BJ (cell line): ENCODE measurements at regions not wholly inside any gene's neighbourhood (a gene's known extent, or its start where the extent isn't known, plus 50 kb on each side); places are given as distances from the start of the nearest gene placed in this dataset.
"Not testable (repeated sequence)": the region's sequence is repeated elsewhere in the genome, so short reads cannot be mapped to it uniquely, and the experiment has no call there.

Experiments used
- CTCF ChIA-PET: fragments of 350-600 bp; formaldehyde crosslinking; extraction: SDS; loops from one replicate; lab custom pipeline; 2021; ENCODE audit warnings: antibody characterized with exemption, inconsistent platforms; lab: Yijun Ruan, JAX
- POLR2A ChIA-PET: fragments of 300-600 bp; sonication (Branson Sonifier 250); formaldehyde crosslinking; extraction: SDS; loops from one replicate; lab custom pipeline; 2021; ENCODE audit warnings: antibody characterized with exemption; lab: Charles Lee
- DNase-seq: peaks from one replicate; pipeline ENCODE4 v3.0.0-alpha.2; 2011; ENCODE audit warnings: low read depth
- H3K27me3 ChIP-seq: 2 replicates; pipeline ENCODE4 v1.6.0; 2011; ENCODE audit warnings: low read length; ENCODE audit not compliant: control insufficient read depth, insufficient read depth
- H3K36me3 ChIP-seq: 2 replicates; pipeline ENCODE4 v1.5.1; 2011; ENCODE audit warnings: low read length; ENCODE audit not compliant: control insufficient read depth, insufficient read depth
- H3K4me3 ChIP-seq: 2 replicates; pipeline ENCODE4 v1.5.1; 2011; ENCODE audit warnings: low read depth, mild to moderate bottlenecking, control low read depth, low read length
- TF ChIP-seq, protein P1 (sequence below): IDR thresholded peaks from 2 replicates; pipeline ENCODE4 v1.5.1; 2011; ENCODE audit warnings: low read depth, mild to moderate bottlenecking, control low read depth, inconsistent platforms, low read length, moderate library complexity; ENCODE audit not compliant: insufficient read depth

DNA sequence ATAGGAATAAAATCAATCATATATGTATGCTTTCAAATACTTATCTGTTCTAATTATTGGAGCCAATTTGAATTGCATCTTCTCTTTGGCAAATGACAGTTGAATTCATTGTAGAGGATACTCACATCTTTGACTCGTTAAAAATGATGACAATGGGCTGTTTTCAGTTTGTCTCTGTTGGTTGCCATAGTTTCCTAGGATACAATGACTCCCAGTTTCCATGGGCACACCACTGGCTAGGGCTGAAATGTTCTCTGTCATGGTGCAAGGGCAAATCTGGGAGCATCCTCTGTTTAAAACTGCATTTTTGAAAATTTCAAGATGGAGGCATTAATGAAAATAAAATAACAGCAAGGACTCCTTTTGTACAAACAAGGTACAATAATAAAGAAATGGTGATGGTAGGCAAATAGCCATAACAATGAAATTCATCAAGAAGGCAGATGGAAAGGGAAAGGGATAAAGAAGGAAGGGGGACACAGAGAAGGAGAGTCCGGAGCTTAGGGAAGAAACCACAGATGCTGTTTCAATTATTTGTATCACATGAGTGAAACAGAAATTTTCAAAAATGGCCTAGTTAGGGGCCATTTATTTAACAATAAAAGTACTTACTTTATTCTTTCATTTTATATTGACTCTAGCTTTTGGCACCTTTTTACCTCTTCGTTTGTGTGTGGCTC lies 378.8 kb upstream of the SEMA6A start:
- POLR2A ChIA-PET, result no interaction called here
- CTCF ChIA-PET, result no interaction called here
- no peaks in the 10 kb centered on the region for H3K36me3 ChIP-seq
- H3K4me3 ChIP-seq, result no peak overlapping the region
- H3K27me3 ChIP-seq, result no peaks in the 10 kb centered on the region
- DNase-seq, result no peak
- TF ChIP-seq, protein P1, sequence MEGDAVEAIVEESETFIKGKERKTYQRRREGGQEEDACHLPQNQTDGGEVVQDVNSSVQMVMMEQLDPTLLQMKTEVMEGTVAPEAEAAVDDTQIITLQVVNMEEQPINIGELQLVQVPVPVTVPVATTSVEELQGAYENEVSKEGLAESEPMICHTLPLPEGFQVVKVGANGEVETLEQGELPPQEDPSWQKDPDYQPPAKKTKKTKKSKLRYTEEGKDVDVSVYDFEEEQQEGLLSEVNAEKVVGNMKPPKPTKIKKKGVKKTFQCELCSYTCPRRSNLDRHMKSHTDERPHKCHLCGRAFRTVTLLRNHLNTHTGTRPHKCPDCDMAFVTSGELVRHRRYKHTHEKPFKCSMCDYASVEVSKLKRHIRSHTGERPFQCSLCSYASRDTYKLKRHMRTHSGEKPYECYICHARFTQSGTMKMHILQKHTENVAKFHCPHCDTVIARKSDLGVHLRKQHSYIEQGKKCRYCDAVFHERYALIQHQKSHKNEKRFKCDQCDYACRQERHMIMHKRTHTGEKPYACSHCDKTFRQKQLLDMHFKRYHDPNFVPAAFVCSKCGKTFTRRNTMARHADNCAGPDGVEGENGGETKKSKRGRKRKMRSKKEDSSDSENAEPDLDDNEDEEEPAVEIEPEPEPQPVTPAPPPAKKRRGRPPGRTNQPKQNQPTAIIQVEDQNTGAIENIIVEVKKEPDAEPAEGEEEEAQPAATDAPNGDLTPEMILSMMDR, result no peak

DNA sequence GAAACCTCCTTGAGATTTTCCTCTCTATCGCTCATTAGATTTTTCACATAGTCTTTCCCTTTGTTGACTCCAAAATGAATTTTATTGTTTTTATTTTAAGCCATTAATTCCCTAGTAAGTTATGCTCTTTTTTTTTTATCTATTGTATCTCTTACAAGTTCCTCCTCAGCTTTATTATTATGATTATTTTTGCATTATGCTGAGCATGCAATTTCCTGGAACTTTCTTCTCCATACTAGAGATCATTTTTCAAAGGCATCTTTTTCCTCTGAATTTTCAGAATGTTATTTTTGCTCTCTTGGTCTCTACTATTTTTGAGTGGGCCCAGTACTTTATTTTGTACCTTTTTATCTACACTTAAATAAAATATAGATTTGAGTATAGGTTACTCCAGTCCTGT lies 376.6 kb upstream of the SEMA6A start:
- ChIA-PET CTCF (no interaction called here), POLR2A (no interaction called here)
- no peak for DNase-seq
- TF ChIP-seq, protein P1, result no peak
- Histone ChIP-seq H3K4me3 (no peak overlapping the region), H3K36me3 (no peaks in the 10 kb centered on the region), H3K27me3 (no peaks in the 10 kb centered on the region)

DNA sequence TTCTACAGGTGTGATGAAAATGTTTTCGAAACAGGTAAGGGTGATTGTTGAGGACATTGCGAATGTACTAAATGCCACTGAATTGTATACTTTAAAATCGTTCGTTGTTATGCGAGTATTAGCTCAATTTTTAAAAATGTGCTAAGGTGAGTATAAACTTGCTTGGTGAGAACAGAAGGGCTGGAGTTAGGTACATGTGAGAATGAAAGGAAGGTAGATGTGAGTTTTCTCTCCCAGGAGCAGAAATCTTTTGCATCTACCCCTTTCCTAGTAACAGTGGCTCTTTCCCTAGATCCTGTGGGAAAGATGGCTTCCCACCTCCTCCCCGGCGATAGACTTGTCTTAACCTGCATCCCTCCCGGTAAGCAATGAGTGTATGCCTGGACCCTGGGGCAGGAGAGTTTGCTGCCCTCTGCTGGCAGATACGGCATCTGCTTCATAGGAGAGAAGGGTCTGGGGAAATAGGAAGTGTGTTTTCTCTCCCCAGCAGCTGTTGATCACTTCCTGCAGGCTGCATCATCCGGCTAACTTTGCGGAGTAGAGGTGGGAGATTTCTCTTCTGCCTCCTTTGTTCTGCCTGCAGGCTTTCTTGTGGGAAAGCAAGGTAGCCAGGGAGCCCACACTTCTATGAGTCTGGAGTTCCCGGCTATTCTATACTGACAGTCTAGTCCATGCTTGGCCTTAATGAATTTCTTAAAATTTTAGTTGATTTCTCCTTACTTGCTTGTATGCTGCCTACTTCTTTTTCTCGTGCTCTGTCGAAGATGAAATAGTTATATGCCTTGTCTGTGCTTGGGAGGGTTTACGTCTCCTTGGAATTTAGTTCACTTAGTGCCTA lies 373.3 kb upstream of the SEMA6A start:
- no peak for DNase-seq
- no peaks in the 10 kb centered on the region for H3K36me3 ChIP-seq
- TF ChIP-seq, protein P1, result peak; percentile 17; the same call in 1 of the 2 replicates
- CTCF ChIA-PET, result no interaction called here
- POLR2A ChIA-PET, result no interaction called here
- H3K4me3 ChIP-seq, result no peak overlapping the region
- no peaks in the 10 kb centered on the region for H3K27me3 ChIP-seq

GRCh38 chr5:116945613-116946382 lies 371.2 kb upstream of the SEMA6A start:
- CTCF ChIA-PET, POLR2A ChIA-PET, H3K36me3 ChIP-seq: not testable (repeated sequence)

DNA sequence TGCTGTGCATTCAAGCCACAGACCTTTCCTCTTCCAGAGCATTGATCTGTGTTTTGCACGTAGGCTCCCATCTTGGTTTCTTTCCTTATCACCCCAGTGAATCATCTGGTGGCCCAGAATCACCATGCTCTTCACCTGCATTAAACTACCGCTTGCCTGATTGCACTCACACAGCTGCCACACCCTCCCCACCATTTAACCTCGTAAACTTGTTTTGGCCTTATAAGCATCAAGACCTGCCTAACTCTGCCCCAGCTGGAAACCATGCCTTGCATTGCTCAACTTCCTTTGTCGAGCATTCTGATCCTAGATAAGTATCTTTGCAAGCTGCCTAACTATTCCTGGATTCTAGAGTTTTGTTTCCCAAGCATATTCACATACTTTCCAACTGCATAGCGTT lies 369.6 kb upstream of the SEMA6A start:
- POLR2A ChIA-PET, result no interaction called here
- no peaks in the 10 kb centered on the region for H3K27me3 ChIP-seq
- TF ChIP-seq, protein P1, result no peak
- CTCF ChIA-PET, result no interaction called here
- H3K36me3 ChIP-seq, result no peaks in the 10 kb centered on the region
- H3K4me3 ChIP-seq, result no peak overlapping the region
- DNase-seq, result peak; percentile 19

More at GRCh38 chr5:116945613-116946382, 371.2 kb upstream of the SEMA6A start:
- H3K27me3 ChIP-seq, H3K4me3 ChIP-seq, DNase-seq: not testable (repeated sequence)
